HepG2 (cell line): ENCODE measurements at regions not wholly inside any gene's neighbourhood (a gene's known extent, or its start where the extent isn't known, plus 50 kb on each side); places are given as distances from the start of the nearest gene placed in this dataset.

Source experiments
- AHDC1 ChIP-seq: sonication (generic); formaldehyde crosslinking; IDR thresholded peaks from 2 replicates; pipeline ENCODE4 v1.5.1; 2020; ENCODE audit warnings: mild to moderate bottlenecking, missing genetic modification reagents, borderline replicate concordance
- EHMT2 ChIP-seq: fragments of 200-600 bp; sonication (generic); IDR thresholded peaks from 2 replicates; pipeline ENCODE4 v1.7.0; 2017; ENCODE audit warnings: antibody characterized with exemption, low read depth, low read length, borderline replicate concordance
- FOXA1 ChIP-seq, 2 experiments: fragments of 450-650 bp in 1 of 2; sonication (generic) in 1 of 2; formaldehyde crosslinking in 1 of 2; IDR thresholded peaks; 2 replicates each; pipeline versions ENCODE4 v1.4.0 to v1.6.1; 2016 to 2020; ENCODE audit warnings: missing genetic modification reagents in 1 of 2
- GATA4 ChIP-seq: sonication (generic); IDR thresholded peaks from 2 replicates; pipeline ENCODE4 v1.6.1; 2016; ENCODE audit warnings: antibody characterized with exemption, low read depth, borderline replicate concordance
- MED1 ChIP-seq: sonication (generic); formaldehyde crosslinking; IDR thresholded peaks from 2 replicates; pipeline ENCODE4 v1.4.0; 2020; ENCODE audit warnings: missing genetic modification reagents
- MTA3 ChIP-seq: sonication (generic); formaldehyde crosslinking; IDR thresholded peaks from 2 replicates; pipeline ENCODE4 v1.4.0; 2020; ENCODE audit warnings: missing genetic modification reagents
- NCOA2 ChIP-seq: sonication (generic); formaldehyde crosslinking; IDR thresholded peaks from 2 replicates; pipeline ENCODE4 v1.8.0; 2022; ENCODE audit warnings: inconsistent platforms
- NPAS2 ChIP-seq: sonication (generic); formaldehyde crosslinking; IDR thresholded peaks from 2 replicates; pipeline ENCODE4 v1.8.0; 2022; ENCODE audit warnings: mild to moderate bottlenecking, missing genetic modification reagents, borderline replicate concordance
- PATZ1 ChIP-seq: sonication (generic); formaldehyde crosslinking; IDR thresholded peaks from 2 replicates; pipeline ENCODE4 v1.4.0; 2020; ENCODE audit warnings: missing genetic modification reagents
- TFDP1 ChIP-seq: IDR thresholded peaks from 2 replicates; pipeline ENCODE4 v1.6.1; 2016; ENCODE audit warnings: missing compliant biosample characterization, missing genetic modification reagents, borderline replicate concordance
- ZKSCAN5 ChIP-seq: sonication (generic); formaldehyde crosslinking; IDR thresholded peaks from 2 replicates; pipeline ENCODE4 v1.5.1; 2020; ENCODE audit warnings: mild to moderate bottlenecking, missing genetic modification reagents
- ZNF253 ChIP-seq: sonication (generic); formaldehyde crosslinking; IDR thresholded peaks from 2 replicates; pipeline ENCODE4 v1.8.0; 2022; ENCODE audit warnings: mild to moderate bottlenecking, missing genetic modification reagents, borderline replicate concordance
- ZNF30 ChIP-seq: sonication (generic); formaldehyde crosslinking; IDR thresholded peaks from 2 replicates; pipeline ENCODE4 v1.5.0; 2020; ENCODE audit warnings: mild to moderate bottlenecking, missing genetic modification reagents
- ZNF687 ChIP-seq: sonication (generic); formaldehyde crosslinking; IDR thresholded peaks from 2 replicates; pipeline ENCODE4 v1.5.1; 2020; ENCODE audit warnings: mild to moderate bottlenecking, missing genetic modification reagents, moderate library complexity

GRCh38 chr10:33661580-33662336, 327.3 kb upstream of the NRP1 start (continued):
- TF ChIP-seq TFDP1 (CRISPR knock-in tag), result no peak
- TF ChIP-seq GATA4, result peak; percentile 8; the same call in 1 of the 2 replicates
- no peak for TF ChIP-seq FOXA1 (IDR thresholded peaks at IDR 0.05)
- no peak for TF ChIP-seq FOXA1 (CRISPR knock-in tag; IDR thresholded peaks at IDR 0.05)
- TF ChIP-seq ZNF687 (CRISPR knock-in tag), result peak; percentile 47
- TF ChIP-seq ZNF30 (CRISPR knock-in tag), result no peak
- peak; percentile 68; the same call in 1 of the 2 replicates for TF ChIP-seq NCOA2 (CRISPR knock-in tag)
- TF ChIP-seq ZKSCAN5, result no peak
- TF ChIP-seq ZNF253, result no peak
- TF ChIP-seq AHDC1 (CRISPR knock-in tag), result peak; percentile 77; the same call in 1 of the 2 replicates
- TF ChIP-seq MED1 (CRISPR knock-in tag), result peak; percentile 67
- TF ChIP-seq MTA3 (CRISPR knock-in tag), result no peak
- TF ChIP-seq PATZ1 (CRISPR knock-in tag), result peak; percentile 13; the same call in 1 of the 2 replicates
- TF ChIP-seq EHMT2, result no peak
- TF ChIP-seq NPAS2, result no peak
